Uterus (tissue), 2 donors: ENCODE measurements at regions not wholly inside any gene's neighbourhood (a gene's known extent, or its start where the extent isn't known, plus 50 kb on each side); places are given as distances from the start of the nearest gene placed in this dataset.

Experiments
- CTCF ChIP-seq, 4 experiments: fragments of 200-600 bp in 2 of 4; fragments of 450-650 bp in 2 of 4; sonication (generic) in 2 of 4; IDR thresholded peaks; one replicate each; pipeline ENCODE4 v1.5.1; 2016 to 2019; ENCODE audit warnings: antibody characterized with exemption in 4 of 4, mild to moderate bottlenecking in 2 of 4, moderate library complexity in 1 of 4
- POLR2A ChIP-seq, 2 donors: fragments of 450-650 bp; IDR thresholded peaks; one replicate each; pipeline ENCODE4 v1.6.1; 2016; ENCODE audit warnings: antibody characterized with exemption in 2 of 2, mild to moderate bottlenecking in 1 of 2, moderate library complexity in 1 of 2

- TF ChIP-seq POLR2A (IDR thresholded peaks at IDR 0.05) (no peak), CTCF (IDR thresholded peaks at IDR 0.05) (no peak)
Observed at GRCh38 chr3:78424656-78425055, 1343.1 kb downstream of the ROBO1 start.
